Neural crest cell (in vitro differentiated cells): ENCODE measurements at regions not wholly inside any gene's neighbourhood (a gene's known extent, or its start where the extent isn't known, plus 50 kb on each side); places are given as distances from the start of the nearest gene placed in this dataset.

Experiments
- DNase-seq: peaks from one replicate; pipeline ENCODE4 v3.0.0; 2021; ENCODE audit warnings: low read depth, mixed read lengths, low spot score
- H3K27ac Mint-ChIP-seq: one replicate; pipeline ENCODE4 v1.8.0; 2021; ENCODE audit warnings: mild to moderate bottlenecking, mixed read lengths; ENCODE audit not compliant: unreplicated experiment
- H3K27me3 Mint-ChIP-seq: 2 replicates; pipeline ENCODE4 v1.8.0; 2021; ENCODE audit warnings: low read depth, mild to moderate bottlenecking, mixed read lengths
- H3K36me3 Mint-ChIP-seq: 2 replicates; pipeline ENCODE4 v1.8.0; 2021; ENCODE audit warnings: low read depth, mild to moderate bottlenecking, mixed read lengths
- H3K4me1 Mint-ChIP-seq: 2 replicates; pipeline ENCODE4 v1.8.0; 2021; ENCODE audit warnings: mixed read lengths
- H3K4me3 Mint-ChIP-seq: one replicate; pipeline ENCODE4 v1.8.0; 2021; ENCODE audit warnings: mild to moderate bottlenecking, mixed read lengths
- H3K9me3 Mint-ChIP-seq: 2 replicates; pipeline ENCODE4 v1.8.0; 2021; ENCODE audit warnings: mixed read lengths
- CTCF ChIP-seq: fragments of 200-600 bp; sonication (generic); conservative IDR thresholded peaks from 2 replicates; pipeline ENCODE4 v1.5.0; 2021; ENCODE audit warnings: antibody characterized with exemption, mild to moderate bottlenecking

DNA sequence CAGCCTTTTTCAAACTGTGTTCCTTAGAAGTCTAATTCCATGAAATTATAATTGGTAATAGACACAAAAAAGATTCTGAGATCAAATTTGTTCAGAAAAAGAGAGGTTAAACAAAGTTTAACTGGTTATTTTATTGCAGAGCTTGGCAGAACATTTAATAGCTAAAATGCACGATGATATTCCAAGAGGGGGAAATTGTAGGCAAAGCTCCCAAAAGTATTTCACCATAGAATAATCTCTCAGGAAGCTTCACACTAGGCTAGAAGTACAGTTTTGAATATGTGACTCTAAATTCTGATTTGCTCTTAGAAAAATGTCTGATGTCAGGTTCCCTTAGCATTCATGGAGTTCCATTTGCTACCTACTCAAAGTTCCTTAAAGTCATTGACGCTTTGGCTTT is 292.4 kb upstream of the SETBP1 start:
- no peak overlapping the region for H3K4me3 Mint-ChIP-seq
- no peak overlapping the region for H3K27ac Mint-ChIP-seq
- H3K9me3 Mint-ChIP-seq, result peaks cover 6% of the 10 kb centered on the region
- no peak for TF ChIP-seq CTCF
- no peak for DNase-seq
- no peaks in the 10 kb centered on the region for H3K36me3 Mint-ChIP-seq
- peaks cover 20% of the 10 kb centered on the region for H3K4me1 Mint-ChIP-seq
- no peaks in the 10 kb centered on the region for H3K27me3 Mint-ChIP-seq

DNA sequence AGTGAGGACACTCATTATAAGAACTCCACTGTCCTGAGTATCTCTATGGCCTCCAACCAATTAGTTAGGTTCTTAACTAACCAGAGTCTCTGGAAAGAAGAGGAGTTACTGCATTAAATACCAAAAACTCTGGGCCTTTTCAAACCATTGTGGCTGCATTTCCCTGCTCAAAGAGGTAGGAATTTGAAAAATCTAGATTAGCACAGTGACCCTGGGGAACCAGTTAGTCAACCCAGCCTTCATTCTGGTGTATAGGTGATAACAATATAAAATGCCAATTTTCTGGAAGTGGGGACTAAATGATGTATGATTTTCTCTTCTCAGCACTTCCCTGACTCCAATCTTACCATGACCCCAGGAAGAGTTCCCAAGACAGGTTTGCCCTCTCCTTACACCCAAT is 287.8 kb upstream of the SETBP1 start:
- H3K36me3 Mint-ChIP-seq, result no peaks in the 10 kb centered on the region
- H3K27ac Mint-ChIP-seq, result no peak overlapping the region

DNA sequence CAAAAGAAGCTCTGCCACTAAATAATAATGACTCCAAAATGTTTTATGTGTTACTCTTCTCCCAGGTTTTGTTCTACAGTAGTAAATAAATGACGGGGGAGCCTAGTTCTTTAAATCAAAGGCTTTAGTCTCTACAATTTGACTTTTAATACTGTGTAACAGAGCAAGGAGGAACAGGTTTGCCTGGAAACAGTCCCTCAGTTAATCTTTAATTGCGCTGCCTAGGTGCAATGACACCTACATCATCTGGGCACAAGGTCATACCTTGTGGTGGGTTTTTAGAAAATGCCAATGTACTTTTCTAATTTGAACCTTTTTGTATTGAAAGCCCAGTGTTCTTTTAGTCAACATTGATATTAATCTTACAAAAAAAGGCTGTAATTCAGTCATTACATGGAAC is 287.3 kb upstream of the SETBP1 start:
- Mint-ChIP-seq H3K9me3 (peaks cover 6% of the 10 kb centered on the region), H3K27me3 (no peaks in the 10 kb centered on the region), H3K4me1 (peaks cover 20% of the 10 kb centered on the region), H3K36me3 (no peaks in the 10 kb centered on the region), H3K27ac (no peak overlapping the region), H3K4me3 (no peak overlapping the region)
- no peak for DNase-seq
- no peak for TF ChIP-seq CTCF

More for the DNA sequence above, 287.8 kb upstream of the SETBP1 start:
- H3K4me1 Mint-ChIP-seq, result peaks cover 20% of the 10 kb centered on the region
- no peak overlapping the region for H3K4me3 Mint-ChIP-seq
- H3K27me3 Mint-ChIP-seq, result no peaks in the 10 kb centered on the region
- DNase-seq, result no peak
- peaks cover 6% of the 10 kb centered on the region for H3K9me3 Mint-ChIP-seq
- TF ChIP-seq CTCF, result no peak

GRCh38 chr18:44396550-44396949 is 284.1 kb upstream of the SETBP1 start:
- Mint-ChIP-seq H3K4me3 (no peak overlapping the region), H3K4me1 (no peaks in the 10 kb centered on the region), H3K27ac (no peak overlapping the region), H3K36me3 (no peaks in the 10 kb centered on the region), H3K9me3 (no peaks in the 10 kb centered on the region), H3K27me3 (no peaks in the 10 kb centered on the region)
- DNase-seq, result no peak
- no peak for TF ChIP-seq CTCF

DNA sequence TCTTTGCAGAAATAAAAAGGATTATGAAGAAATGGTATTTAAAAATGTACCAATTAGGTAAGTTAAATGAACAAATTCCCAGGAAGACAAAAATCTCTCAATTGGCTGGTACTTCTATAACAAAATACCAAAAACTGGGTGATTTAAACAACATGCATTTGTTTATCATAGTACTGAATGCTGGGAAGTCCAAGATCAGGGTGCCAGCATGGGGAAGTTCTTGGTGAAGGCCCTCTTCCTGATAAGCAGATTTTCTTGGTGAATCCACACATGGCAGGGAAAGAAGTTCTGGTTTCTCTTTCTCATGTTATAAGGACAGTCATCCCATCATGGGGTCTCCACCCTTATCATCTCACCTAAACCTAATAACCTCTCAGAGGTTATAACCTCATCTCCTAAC is 271.6 kb upstream of the SETBP1 start:
- Mint-ChIP-seq H3K27me3 (no peaks in the 10 kb centered on the region), H3K36me3 (no peaks in the 10 kb centered on the region), H3K4me3 (no peak overlapping the region), H3K9me3 (peaks cover 5% of the 10 kb centered on the region), H3K27ac (no peak overlapping the region), H3K4me1 (peaks cover 11% of the 10 kb centered on the region)
- no peak for TF ChIP-seq CTCF
- DNase-seq, result no peak

DNA sequence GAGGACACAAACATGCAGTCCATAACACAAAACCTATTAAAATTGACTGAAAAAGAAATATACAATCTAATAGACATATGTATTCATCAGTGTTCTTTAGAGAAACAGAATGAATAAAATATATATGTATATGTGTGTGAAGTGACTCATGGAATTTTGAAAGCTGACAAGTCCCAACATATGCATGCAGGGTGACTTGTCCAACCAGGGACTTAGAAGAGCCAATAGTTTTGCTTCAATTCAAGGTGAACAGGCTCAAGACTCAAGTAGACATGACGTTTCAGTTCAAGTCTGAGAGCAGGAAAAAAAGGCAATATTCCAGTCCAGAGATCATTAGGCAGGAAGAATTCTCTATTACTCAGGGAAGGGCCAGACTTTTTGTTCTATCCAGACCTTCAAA is 271.2 kb upstream of the SETBP1 start:
- Mint-ChIP-seq H3K4me1 (peaks cover 11% of the 10 kb centered on the region), H3K9me3 (peaks cover 5% of the 10 kb centered on the region), H3K27ac (no peak overlapping the region), H3K4me3 (no peak overlapping the region), H3K36me3 (no peaks in the 10 kb centered on the region), H3K27me3 (no peaks in the 10 kb centered on the region)
- DNase-seq, result no peak
- TF ChIP-seq CTCF, result no peak
